HEK293 (cell line): ENCODE measurements at regions not wholly inside any gene's neighbourhood (a gene's known extent, or its start where the extent isn't known, plus 50 kb on each side); places are given as distances from the start of the nearest gene placed in this dataset.

Source experiments
- CTCF ChIA-PET: fragments of 350-600 bp; formaldehyde crosslinking; extraction: SDS; loops from one replicate; lab custom pipeline; 2021; ENCODE audit warnings: antibody characterized with exemption; lab: Yijun Ruan, JAX
- POLR2A ChIA-PET: fragments of 300-600 bp; formaldehyde crosslinking; extraction: SDS; loops from one replicate; lab custom pipeline; 2020; ENCODE audit warnings: antibody characterized with exemption, inconsistent platforms; lab: Yijun Ruan, JAX
- H3K27ac ChIP-seq: fragments of 200-500 bp; sonication (Bioruptor generic); 2 replicates; pipeline ENCODE4 v1.5.1; 2014; ENCODE audit warnings: low read depth, low read length, control low read depth, inconsistent platforms; ENCODE audit errors: extremely low read depth
- H3K36me3 ChIP-seq, 2 experiments: fragments of 200-500 bp in 1 of 2; sonication (Bioruptor generic) in 1 of 2; 1 replicate in 1 of 2; 2 replicates in 1 of 2; pipeline ENCODE4 v1.5.1; 2014 to 2017; ENCODE audit warnings: inconsistent platforms in 2 of 2, low read length in 2 of 2; ENCODE audit not compliant: control insufficient read depth in 2 of 2, insufficient read depth in 1 of 2
- H3K4me1 ChIP-seq: fragments of 200-500 bp; sonication (Bioruptor generic); 2 replicates; pipeline ENCODE4 v1.5.1; 2014; ENCODE audit warnings: mild to moderate bottlenecking, low read length, inconsistent platforms; ENCODE audit not compliant: control insufficient read depth, insufficient read depth
- H3K4me3 ChIP-seq: 2 replicates; pipeline ENCODE4 v1.5.1; 2011; ENCODE audit warnings: low read depth, mild to moderate bottlenecking, control low read depth, low read length, moderate library complexity
- H3K9me3 ChIP-seq: fragments of 200-500 bp; sonication (Bioruptor generic); 2 replicates; pipeline ENCODE4 v1.5.1; 2014; ENCODE audit warnings: low read depth, low read length, inconsistent platforms; ENCODE audit not compliant: control insufficient read depth, insufficient read depth
- BCL11A ChIP-seq: fragments of 450-650 bp; formaldehyde crosslinking; IDR thresholded peaks from 2 replicates; pipeline ENCODE4 v1.5.1; 2016; ENCODE audit warnings: low read depth, missing biosample characterization, missing genetic modification characterization
- MYNN ChIP-seq: fragments of 450-650 bp; formaldehyde crosslinking; IDR thresholded peaks from 2 replicates; pipeline ENCODE4 v1.5.1; 2016; ENCODE audit warnings: missing biosample characterization, missing genetic modification characterization, borderline replicate concordance
- RBAK ChIP-seq: fragments of 450-650 bp; formaldehyde crosslinking; IDR thresholded peaks from 2 replicates; pipeline ENCODE4 v1.5.1; 2016; ENCODE audit warnings: missing biosample characterization, missing genetic modification characterization
- SALL2 ChIP-seq: fragments of 450-650 bp; formaldehyde crosslinking; IDR thresholded peaks from 2 replicates; pipeline ENCODE4 v1.5.0; 2017; ENCODE audit warnings: missing biosample characterization, mild to moderate bottlenecking, missing genetic modification characterization, borderline replicate concordance
- TSHZ1 ChIP-seq: fragments of 450-650 bp; formaldehyde crosslinking; IDR thresholded peaks from 2 replicates; pipeline ENCODE4 v1.5.1; 2016; ENCODE audit warnings: missing biosample characterization, missing genetic modification characterization, borderline replicate concordance
- ZNF146 ChIP-seq: fragments of 450-650 bp; formaldehyde crosslinking; IDR thresholded peaks from 2 replicates; pipeline ENCODE4 v1.5.1; 2016; ENCODE audit warnings: missing biosample characterization, missing genetic modification characterization
- ZNF19 ChIP-seq: fragments of 450-650 bp; formaldehyde crosslinking; IDR thresholded peaks from 2 replicates; pipeline ENCODE4; 2016; ENCODE audit warnings: missing biosample characterization, missing genetic modification characterization, low read depth
- ZNF223 ChIP-seq: fragments of 450-650 bp; formaldehyde crosslinking; IDR thresholded peaks from 2 replicates; pipeline ENCODE4 v1.5.1; 2016; ENCODE audit warnings: missing biosample characterization, missing genetic modification characterization
- ZNF311 ChIP-seq: fragments of 450-650 bp; formaldehyde crosslinking; IDR thresholded peaks from 2 replicates; pipeline ENCODE4 v1.5.1; 2017; ENCODE audit warnings: missing biosample characterization, missing genetic modification characterization, borderline replicate concordance
- ZNF560 ChIP-seq: fragments of 450-650 bp; formaldehyde crosslinking; IDR thresholded peaks from 2 replicates; pipeline ENCODE4 v1.5.1; 2017; ENCODE audit warnings: missing biosample characterization, missing genetic modification characterization, borderline replicate concordance
- ZNF610 ChIP-seq: fragments of 450-650 bp; formaldehyde crosslinking; IDR thresholded peaks from 2 replicates; pipeline ENCODE4 v1.5.1; 2016; ENCODE audit warnings: missing biosample characterization, missing genetic modification characterization, borderline replicate concordance
- ZNF707 ChIP-seq: fragments of 450-650 bp; formaldehyde crosslinking; IDR thresholded peaks from 2 replicates; pipeline ENCODE4 v1.5.1; 2016; ENCODE audit warnings: missing biosample characterization, missing genetic modification characterization
- ZNF843 ChIP-seq: fragments of 450-650 bp; formaldehyde crosslinking; IDR thresholded peaks from 2 replicates; pipeline ENCODE4 v1.5.1; 2016; ENCODE audit warnings: missing biosample characterization, missing genetic modification characterization
- TF ChIP-seq, protein P1 (sequence below): fragments of 450-650 bp; formaldehyde crosslinking; IDR thresholded peaks from 2 replicates; pipeline ENCODE4 v1.5.1; 2016; ENCODE audit warnings: missing biosample characterization, missing genetic modification characterization, low read depth
- TF ChIP-seq, protein P2 (sequence below): fragments of 450-650 bp; formaldehyde crosslinking; IDR thresholded peaks from 2 replicates; pipeline ENCODE4 v1.5.1; 2017; ENCODE audit warnings: missing biosample characterization, missing genetic modification characterization
- TF ChIP-seq, protein P3 (sequence below): sonication (generic); formaldehyde crosslinking; IDR thresholded peaks from 2 replicates; pipeline ENCODE4 v1.8.1; 2022; ENCODE audit warnings: mild to moderate bottlenecking, moderate library complexity, missing genetic modification reagents
- TF ChIP-seq, protein P4 (sequence below): fragments of 450-650 bp; formaldehyde crosslinking; IDR thresholded peaks from 2 replicates; pipeline ENCODE4 v1.5.1; 2016; ENCODE audit warnings: missing biosample characterization, missing genetic modification characterization

DNA sequence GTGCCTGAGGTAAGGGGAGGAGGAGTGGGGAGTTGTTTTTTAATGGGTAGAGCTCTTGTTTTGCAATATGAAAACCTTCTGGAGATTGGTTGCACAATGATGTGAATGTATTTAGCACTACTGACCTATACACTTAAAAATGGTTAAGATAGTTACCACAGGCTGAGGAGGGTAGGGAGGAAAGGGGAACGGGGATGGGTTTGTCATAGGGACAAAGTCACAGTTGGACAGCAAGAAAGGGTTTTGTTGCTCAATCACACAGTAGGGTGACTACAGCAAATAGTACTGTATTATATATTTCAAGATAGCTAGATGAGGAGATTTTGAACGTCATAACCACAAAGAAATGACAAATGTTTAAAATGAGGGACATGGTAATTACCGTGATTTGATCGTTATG lies 1562.4 kb downstream of the AACS start:
- H3K36me3 ChIP-seq: no peaks in the 10 kb centered on the region
- H3K9me3 ChIP-seq: no peaks in the 10 kb centered on the region
- no peak overlapping the region for H3K4me3 ChIP-seq
- TF ChIP-seq RBAK (tag by site-specific recombination): no peak
- TF ChIP-seq, protein P1, sequence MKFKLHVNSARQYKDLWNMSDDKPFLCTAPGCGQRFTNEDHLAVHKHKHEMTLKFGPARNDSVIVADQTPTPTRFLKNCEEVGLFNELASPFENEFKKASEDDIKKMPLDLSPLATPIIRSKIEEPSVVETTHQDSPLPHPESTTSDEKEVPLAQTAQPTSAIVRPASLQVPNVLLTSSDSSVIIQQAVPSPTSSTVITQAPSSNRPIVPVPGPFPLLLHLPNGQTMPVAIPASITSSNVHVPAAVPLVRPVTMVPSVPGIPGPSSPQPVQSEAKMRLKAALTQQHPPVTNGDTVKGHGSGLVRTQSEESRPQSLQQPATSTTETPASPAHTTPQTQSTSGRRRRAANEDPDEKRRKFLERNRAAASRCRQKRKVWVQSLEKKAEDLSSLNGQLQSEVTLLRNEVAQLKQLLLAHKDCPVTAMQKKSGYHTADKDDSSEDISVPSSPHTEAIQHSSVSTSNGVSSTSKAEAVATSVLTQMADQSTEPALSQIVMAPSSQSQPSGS (tag by site-specific recombination): no peak
- TF ChIP-seq ZNF707: no peak
- no peak for TF ChIP-seq BCL11A (tag by site-specific recombination)
- no peak for TF ChIP-seq ZNF223 (tag by site-specific recombination)
- no peak for TF ChIP-seq TSHZ1
- TF ChIP-seq, protein P2, sequence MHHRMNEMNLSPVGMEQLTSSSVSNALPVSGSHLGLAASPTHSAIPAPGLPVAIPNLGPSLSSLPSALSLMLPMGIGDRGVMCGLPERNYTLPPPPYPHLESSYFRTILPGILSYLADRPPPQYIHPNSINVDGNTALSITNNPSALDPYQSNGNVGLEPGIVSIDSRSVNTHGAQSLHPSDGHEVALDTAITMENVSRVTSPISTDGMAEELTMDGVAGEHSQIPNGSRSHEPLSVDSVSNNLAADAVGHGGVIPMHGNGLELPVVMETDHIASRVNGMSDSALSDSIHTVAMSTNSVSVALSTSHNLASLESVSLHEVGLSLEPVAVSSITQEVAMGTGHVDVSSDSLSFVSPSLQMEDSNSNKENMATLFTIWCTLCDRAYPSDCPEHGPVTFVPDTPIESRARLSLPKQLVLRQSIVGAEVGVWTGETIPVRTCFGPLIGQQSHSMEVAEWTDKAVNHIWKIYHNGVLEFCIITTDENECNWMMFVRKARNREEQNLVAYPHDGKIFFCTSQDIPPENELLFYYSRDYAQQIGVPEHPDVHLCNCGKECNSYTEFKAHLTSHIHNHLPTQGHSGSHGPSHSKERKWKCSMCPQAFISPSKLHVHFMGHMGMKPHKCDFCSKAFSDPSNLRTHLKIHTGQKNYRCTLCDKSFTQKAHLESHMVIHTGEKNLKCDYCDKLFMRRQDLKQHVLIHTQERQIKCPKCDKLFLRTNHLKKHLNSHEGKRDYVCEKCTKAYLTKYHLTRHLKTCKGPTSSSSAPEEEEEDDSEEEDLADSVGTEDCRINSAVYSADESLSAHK (tag by site-specific recombination): no peak
- TF ChIP-seq, protein P3, sequence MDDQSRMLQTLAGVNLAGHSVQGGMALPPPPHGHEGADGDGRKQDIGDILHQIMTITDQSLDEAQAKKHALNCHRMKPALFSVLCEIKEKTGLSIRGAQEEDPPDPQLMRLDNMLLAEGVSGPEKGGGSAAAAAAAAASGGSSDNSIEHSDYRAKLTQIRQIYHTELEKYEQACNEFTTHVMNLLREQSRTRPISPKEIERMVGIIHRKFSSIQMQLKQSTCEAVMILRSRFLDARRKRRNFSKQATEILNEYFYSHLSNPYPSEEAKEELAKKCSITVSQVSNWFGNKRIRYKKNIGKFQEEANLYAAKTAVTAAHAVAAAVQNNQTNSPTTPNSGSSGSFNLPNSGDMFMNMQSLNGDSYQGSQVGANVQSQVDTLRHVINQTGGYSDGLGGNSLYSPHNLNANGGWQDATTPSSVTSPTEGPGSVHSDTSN (CRISPR knock-in tag): no peak
- TF ChIP-seq ZNF560 (tag by site-specific recombination): no peak
- no peak for TF ChIP-seq ZNF843 (tag by site-specific recombination)
- no peak for TF ChIP-seq ZNF610 (tag by site-specific recombination)
- TF ChIP-seq MYNN (tag by site-specific recombination): no peak
- TF ChIP-seq, protein P4, sequence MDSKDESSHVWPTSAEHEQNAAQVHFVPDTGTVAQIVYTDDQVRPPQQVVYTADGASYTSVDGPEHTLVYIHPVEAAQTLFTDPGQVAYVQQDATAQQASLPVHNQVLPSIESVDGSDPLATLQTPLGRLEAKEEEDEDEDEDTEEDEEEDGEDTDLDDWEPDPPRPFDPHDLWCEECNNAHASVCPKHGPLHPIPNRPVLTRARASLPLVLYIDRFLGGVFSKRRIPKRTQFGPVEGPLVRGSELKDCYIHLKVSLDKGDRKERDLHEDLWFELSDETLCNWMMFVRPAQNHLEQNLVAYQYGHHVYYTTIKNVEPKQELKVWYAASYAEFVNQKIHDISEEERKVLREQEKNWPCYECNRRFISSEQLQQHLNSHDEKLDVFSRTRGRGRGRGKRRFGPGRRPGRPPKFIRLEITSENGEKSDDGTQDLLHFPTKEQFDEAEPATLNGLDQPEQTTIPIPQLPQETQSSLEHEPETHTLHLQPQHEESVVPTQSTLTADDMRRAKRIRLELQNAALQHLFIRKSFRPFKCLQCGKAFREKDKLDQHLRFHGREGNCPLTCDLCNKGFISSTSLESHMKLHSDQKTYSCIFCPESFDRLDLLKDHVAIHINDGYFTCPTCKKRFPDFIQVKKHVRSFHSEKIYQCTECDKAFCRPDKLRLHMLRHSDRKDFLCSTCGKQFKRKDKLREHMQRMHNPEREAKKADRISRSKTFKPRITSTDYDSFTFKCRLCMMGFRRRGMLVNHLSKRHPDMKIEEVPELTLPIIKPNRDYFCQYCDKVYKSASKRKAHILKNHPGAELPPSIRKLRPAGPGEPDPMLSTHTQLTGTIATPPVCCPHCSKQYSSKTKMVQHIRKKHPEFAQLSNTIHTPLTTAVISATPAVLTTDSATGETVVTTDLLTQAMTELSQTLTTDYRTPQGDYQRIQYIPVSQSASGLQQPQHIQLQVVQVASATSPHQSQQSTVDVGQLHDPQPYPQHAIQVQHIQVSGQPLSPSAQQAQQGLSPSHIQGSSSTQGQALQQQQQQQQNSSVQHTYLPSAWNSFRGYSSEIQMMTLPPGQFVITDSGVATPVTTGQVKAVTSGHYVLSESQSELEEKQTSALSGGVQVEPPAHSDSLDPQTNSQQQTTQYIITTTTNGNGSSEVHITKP (tag by site-specific recombination): no peak
- TF ChIP-seq ZNF311: no peak
- no peak for TF ChIP-seq SALL2 (tag by site-specific recombination)
- TF ChIP-seq ZNF146: no peak
- TF ChIP-seq ZNF19 (tag by site-specific recombination): no peak
- H3K4me1 ChIP-seq: no peaks in the 10 kb centered on the region
- ChIA-PET POLR2A (no interaction called here), CTCF (no interaction called here)
- H3K27ac ChIP-seq: no peak overlapping the region
